ENCODE measurements at regions not wholly inside any gene's neighbourhood (a gene's known extent, or its start where the extent isn't known, plus 50 kb on each side); places are given as distances from the start of the nearest gene placed in this dataset.

DNA sequence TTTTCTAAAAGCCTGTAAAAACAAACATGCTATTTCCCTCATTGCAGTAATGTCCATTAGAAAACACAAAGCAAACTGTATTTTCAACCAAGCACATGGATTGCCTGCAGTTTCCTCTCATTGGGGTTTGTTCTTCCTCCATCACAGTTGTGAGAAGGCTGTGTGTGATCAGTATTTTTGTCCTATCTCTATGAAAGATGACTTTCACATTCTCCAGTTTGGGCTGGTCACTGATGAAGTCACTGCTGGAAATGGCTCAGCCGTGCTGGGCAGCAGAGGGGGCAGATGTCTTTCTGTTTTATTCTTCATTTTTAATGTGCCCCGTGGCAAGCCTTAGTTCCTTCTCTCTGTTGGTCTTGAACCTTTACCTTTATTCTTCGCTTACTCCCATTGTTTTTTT lies 288.9 kb upstream of the MPDZ start:
- Histone ChIP-seq H3K4me3 (no peak overlapping the region), H3K36me3 (no peaks in the 10 kb centered on the region), H3K9me3 (no peaks in the 10 kb centered on the region), H3K27ac (no peak overlapping the region), H3K4me1 (ENCODE audit: insufficient read depth) (peaks cover 7% of the 10 kb centered on the region), H3K27me3 (no peaks in the 10 kb centered on the region)
- 51 to 62% (median 61%) methylated on average over 3 of the region's 3 CpGs for WGBS, 3 donors
- TF ChIP-seq POLR2A (IDR thresholded peaks at IDR 0.05) (no peak), EP300 (IDR thresholded peaks at IDR 0.05) (no peak)
- TF ChIP-seq, protein P1, sequence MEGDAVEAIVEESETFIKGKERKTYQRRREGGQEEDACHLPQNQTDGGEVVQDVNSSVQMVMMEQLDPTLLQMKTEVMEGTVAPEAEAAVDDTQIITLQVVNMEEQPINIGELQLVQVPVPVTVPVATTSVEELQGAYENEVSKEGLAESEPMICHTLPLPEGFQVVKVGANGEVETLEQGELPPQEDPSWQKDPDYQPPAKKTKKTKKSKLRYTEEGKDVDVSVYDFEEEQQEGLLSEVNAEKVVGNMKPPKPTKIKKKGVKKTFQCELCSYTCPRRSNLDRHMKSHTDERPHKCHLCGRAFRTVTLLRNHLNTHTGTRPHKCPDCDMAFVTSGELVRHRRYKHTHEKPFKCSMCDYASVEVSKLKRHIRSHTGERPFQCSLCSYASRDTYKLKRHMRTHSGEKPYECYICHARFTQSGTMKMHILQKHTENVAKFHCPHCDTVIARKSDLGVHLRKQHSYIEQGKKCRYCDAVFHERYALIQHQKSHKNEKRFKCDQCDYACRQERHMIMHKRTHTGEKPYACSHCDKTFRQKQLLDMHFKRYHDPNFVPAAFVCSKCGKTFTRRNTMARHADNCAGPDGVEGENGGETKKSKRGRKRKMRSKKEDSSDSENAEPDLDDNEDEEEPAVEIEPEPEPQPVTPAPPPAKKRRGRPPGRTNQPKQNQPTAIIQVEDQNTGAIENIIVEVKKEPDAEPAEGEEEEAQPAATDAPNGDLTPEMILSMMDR (IDR thresholded peaks at IDR 0.05), result no peak
- DNase-seq, result no peak
- intact Hi-C loops (cut with DNase I), result no loop called here

DNA sequence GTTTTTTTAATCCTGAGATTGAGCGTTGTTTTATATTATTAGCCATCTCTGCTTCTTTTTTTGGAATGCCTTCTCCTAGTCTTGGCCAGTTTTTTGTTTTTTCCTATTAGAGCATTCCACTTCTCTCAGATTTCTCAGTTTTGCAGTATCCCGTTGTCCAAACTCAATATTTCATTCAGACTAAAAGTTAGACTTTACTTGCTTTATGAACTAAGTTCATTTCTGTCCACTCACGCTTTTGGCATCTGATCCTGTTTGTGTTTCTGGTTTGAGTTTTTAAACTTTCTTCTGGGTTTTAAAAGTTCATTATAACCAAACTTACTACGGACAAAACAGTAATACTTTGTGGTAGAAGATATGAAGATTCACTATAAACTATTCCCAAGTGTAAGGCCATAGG lies 288.3 kb upstream of the MPDZ start:
- Histone ChIP-seq H3K4me1 (ENCODE audit: insufficient read depth) (peaks cover 7% of the 10 kb centered on the region), H3K9me3 (no peaks in the 10 kb centered on the region), H3K4me3 (no peak overlapping the region), H3K27me3 (no peaks in the 10 kb centered on the region), H3K27ac (no peak overlapping the region), H3K36me3 (no peaks in the 10 kb centered on the region)
- DNase-seq, result no peak
- TF ChIP-seq, protein P1 (IDR thresholded peaks at IDR 0.05), result no peak
- TF ChIP-seq POLR2A (IDR thresholded peaks at IDR 0.05) (no peak), EP300 (IDR thresholded peaks at IDR 0.05) (no peak)
- intact Hi-C loops (cut with DNase I), result loop anchor here in 1 of 4 donors (2.0 kb wide), 1 partner anchor 25 kb away; no protein-coding TSS in a partner anchor
- WGBS, 3 donors, result 4 to 7% (median 4%) methylated on average over 4 of the region's 4 CpGs

DNA sequence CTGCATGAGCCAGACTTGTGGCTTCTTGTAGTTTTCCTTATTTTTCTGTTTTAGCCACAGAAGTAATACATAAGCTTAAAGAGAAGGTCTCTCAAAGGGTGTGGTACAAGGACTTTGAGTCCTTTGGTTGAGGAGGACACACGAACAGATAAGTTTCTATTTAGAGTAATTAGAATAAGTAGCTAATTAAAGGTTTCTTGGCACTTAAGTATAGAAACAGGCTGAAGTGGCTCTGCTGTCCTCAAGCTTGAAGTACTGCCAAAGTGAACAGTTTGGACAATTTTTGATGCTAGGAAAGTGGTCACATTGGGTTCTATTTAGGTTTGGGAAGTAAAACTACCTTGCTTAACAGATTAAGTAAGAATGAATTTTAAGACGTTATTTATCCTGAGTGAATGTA lies 278.3 kb upstream of the MPDZ start:
- intact Hi-C loops (cut with DNase I), result no loop called here
- H3K27me3 ChIP-seq, result no peaks in the 10 kb centered on the region
- no peak for DNase-seq
- H3K4me1 ChIP-seq (ENCODE audit: insufficient read depth), result no peaks in the 10 kb centered on the region
- TF ChIP-seq, protein P1 (IDR thresholded peaks at IDR 0.05), result no peak
- no peak for TF ChIP-seq EP300 (IDR thresholded peaks at IDR 0.05)
- no peak for TF ChIP-seq POLR2A (IDR thresholded peaks at IDR 0.05)
- no peaks in the 10 kb centered on the region for H3K9me3 ChIP-seq
- H3K36me3 ChIP-seq, result no peaks in the 10 kb centered on the region
- 43 to 65% (median 47%) methylated on average over 2 of the region's 2 CpGs for WGBS, 3 donors
- H3K4me3 ChIP-seq, result no peak overlapping the region
- H3K27ac ChIP-seq, result no peak overlapping the region

DNA sequence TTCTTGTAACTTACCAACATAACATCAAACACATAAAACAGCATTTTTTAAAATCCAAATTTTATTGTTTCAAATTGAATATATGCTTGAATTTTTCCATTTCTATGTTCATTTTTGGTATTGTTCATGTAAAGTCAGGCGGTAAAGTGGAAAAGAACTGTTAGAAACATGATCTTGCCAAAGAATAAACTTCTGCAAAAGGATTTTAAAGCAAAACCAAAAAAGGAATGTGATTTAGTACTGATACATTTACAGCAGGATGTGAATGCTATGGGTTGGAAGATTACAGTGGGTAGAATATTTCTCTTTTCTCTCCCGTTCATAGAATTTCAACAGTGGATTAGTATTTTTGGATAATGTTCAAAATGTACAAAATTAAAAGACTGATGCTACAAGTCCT lies 277.2 kb upstream of the MPDZ start:
- Histone ChIP-seq H3K9me3 (no peaks in the 10 kb centered on the region), H3K36me3 (no peaks in the 10 kb centered on the region), H3K4me1 (ENCODE audit: insufficient read depth) (no peaks in the 10 kb centered on the region), H3K27ac (no peak overlapping the region), H3K4me3 (no peak overlapping the region), H3K27me3 (no peaks in the 10 kb centered on the region)
- 51 to 71% (median 60%) methylated on average over 2 of the region's 2 CpGs for WGBS, 3 donors
- no peak for DNase-seq
- intact Hi-C loops (cut with DNase I), result no loop called here
- TF ChIP-seq, protein P1 (IDR thresholded peaks at IDR 0.05), result no peak
- TF ChIP-seq EP300 (IDR thresholded peaks at IDR 0.05) (no peak), POLR2A (IDR thresholded peaks at IDR 0.05) (no peak)
